ENCODE measurements at regions not wholly inside any gene's neighbourhood (a gene's known extent, or its start where the extent isn't known, plus 50 kb on each side); places are given as distances from the start of the nearest gene placed in this dataset.

GRCh38 chr16:58831386-58831785, 97.3 kb upstream of the GOT2 start:
- TF ChIP-seq CTCF (IDR thresholded peaks at IDR 0.05): no peak
- no peak for TF ChIP-seq POLR2AphosphoS5 (IDR thresholded peaks at IDR 0.05)
- TF ChIP-seq POLR2A (IDR thresholded peaks at IDR 0.05): no peak
